ENCODE measurements at regions not wholly inside any gene's neighbourhood (a gene's known extent, or its start where the extent isn't known, plus 50 kb on each side); places are given as distances from the start of the nearest gene placed in this dataset.

DNA sequence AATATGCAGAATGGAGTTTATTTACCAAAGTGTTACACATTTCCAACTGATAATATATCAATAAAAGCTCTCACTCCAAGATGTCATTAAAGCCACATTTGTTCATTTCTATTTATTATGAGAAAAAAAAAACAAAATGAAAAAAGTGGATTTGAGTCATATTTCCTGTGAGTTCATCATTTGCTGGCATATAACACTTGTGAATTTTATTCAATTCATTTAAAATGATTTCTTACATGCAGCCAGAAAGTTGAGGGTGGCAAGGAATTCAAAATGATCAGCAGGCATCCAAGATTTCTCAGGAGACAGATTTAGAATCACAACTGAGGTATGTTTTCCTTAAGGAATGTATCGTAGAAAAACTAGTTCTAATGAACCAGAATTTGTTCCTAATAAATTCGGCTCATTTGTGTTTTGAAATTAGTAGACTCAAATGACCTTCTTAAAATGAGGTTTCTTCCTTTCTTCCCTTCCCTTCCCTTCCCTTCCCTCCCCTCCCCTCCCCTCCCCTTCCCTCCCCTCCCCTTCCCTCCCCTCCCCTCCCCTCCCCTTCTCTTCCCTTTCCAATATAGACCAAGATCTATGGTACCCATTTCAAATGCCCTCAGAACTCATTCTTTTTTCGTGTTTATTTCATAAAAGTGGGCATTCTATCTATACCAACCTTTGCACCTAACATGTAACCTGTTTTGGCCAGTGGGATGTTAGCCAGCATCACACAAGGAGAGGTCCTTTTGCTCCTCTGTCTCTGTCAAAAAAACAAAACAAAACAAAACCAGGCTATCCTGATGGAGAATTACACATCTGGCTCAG is 357.9 kb upstream of the TSHZ2 start:
- no peaks in the 10 kb centered on the region for H3K4me1 ChIP-seq
- no peak overlapping the region for H3K27ac ChIP-seq
- no peak overlapping the region for H3K4me3 ChIP-seq
- WGBS, 2 donors (ENCODE audit: low coverage in 1 of 2), result 74% methylated on average over 3 of the region's 3 CpGs
- in situ Hi-C loops (cut with MboI; ENCODE audit: low pct_ligation_motif_present in 1 of 4, low pct_unique_long_range_greater_than_20kb in 1 of 4, low sequenced_read_pairs in 3 of 4), result no loop called here
- TF ChIP-seq EP300 (IDR thresholded peaks at IDR 0.05; ENCODE audit: low read depth) (no peak), POLR2AphosphoS5 (IDR thresholded peaks at IDR 0.05) (no peak), POLR2A (IDR thresholded peaks at IDR 0.05) (no peak)
- TF ChIP-seq, protein P1, sequence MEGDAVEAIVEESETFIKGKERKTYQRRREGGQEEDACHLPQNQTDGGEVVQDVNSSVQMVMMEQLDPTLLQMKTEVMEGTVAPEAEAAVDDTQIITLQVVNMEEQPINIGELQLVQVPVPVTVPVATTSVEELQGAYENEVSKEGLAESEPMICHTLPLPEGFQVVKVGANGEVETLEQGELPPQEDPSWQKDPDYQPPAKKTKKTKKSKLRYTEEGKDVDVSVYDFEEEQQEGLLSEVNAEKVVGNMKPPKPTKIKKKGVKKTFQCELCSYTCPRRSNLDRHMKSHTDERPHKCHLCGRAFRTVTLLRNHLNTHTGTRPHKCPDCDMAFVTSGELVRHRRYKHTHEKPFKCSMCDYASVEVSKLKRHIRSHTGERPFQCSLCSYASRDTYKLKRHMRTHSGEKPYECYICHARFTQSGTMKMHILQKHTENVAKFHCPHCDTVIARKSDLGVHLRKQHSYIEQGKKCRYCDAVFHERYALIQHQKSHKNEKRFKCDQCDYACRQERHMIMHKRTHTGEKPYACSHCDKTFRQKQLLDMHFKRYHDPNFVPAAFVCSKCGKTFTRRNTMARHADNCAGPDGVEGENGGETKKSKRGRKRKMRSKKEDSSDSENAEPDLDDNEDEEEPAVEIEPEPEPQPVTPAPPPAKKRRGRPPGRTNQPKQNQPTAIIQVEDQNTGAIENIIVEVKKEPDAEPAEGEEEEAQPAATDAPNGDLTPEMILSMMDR (IDR thresholded peaks at IDR 0.05), result no peak
- H3K9me3 ChIP-seq, result no peaks in the 10 kb centered on the region
- intact Hi-C loops (cut with DNase I; ENCODE audit: low total_unique reads), result no loop called here
- no peaks in the 10 kb centered on the region for H3K36me3 ChIP-seq
- DNase-seq, result no peak
- no peaks in the 10 kb centered on the region for H3K27me3 ChIP-seq

DNA sequence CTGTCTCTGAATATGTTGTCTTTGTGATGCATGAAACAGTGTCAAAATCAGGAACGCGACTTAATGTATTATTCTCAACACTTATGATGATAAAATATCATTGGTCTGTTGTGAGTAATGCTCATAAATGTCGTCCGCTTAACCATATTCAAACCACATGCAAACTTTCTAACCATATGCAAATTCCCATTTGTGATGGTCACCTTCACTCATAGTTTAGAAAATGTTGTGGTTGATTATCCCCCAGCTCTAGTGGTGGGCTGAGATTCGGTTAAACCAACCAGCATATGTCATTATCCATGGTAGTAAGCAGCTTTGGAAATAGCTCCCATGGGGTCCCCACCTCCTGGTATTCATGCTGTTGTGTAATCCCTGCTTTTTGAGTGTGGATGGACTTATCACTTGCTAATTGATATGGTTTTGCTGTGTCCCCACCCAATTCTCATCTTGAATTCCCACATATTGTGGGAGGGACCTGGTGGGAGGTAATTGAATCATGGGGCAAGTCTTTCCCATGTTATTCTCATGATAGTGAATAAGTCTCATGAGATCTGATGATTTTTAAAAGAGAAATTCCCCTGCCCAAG is 360.0 kb upstream of the TSHZ2 start:
- TF ChIP-seq POLR2A (IDR thresholded peaks at IDR 0.05) (no peak), POLR2AphosphoS5 (IDR thresholded peaks at IDR 0.05) (no peak), EP300 (IDR thresholded peaks at IDR 0.05; ENCODE audit: low read depth) (no peak)
- TF ChIP-seq, protein P1 (IDR thresholded peaks at IDR 0.05), result no peak
- no peaks in the 10 kb centered on the region for H3K9me3 ChIP-seq
- DNase-seq, result no peak
- in situ Hi-C loops (cut with MboI; ENCODE audit: low pct_ligation_motif_present in 1 of 4, low pct_unique_long_range_greater_than_20kb in 1 of 4, low sequenced_read_pairs in 3 of 4) (no loop called here), intact Hi-C loops (cut with DNase I; ENCODE audit: low total_unique reads) (no loop called here)
- no peaks in the 10 kb centered on the region for H3K4me1 ChIP-seq
- H3K36me3 ChIP-seq, result no peaks in the 10 kb centered on the region
- no peak overlapping the region for H3K4me3 ChIP-seq
- WGBS, 2 donors (ENCODE audit: low coverage in 1 of 2), result 85 to 91% methylated on average over 5 of the region's 5 CpGs
- H3K27me3 ChIP-seq, result no peaks in the 10 kb centered on the region
- no peak overlapping the region for H3K27ac ChIP-seq

DNA sequence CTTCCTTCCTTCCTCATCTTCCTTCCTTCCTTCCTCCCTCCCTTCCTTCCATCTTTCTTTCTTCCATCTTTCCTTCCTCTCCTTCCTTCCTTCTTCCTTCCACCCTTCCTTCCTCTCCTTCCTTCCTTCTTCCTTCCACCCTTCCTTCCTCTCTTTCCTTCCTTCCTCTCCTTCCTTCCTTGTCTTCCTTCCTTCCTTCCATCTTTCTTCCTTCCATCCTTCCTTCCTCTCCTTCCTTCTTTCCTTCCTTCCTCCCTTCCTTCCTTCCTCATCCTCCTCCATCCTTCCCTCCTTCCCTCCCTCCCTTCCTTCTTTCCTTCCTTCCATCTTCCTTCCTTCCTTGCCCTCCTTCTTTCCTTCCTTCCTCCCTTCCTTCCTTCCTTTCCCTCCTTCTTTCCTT is 361.4 kb upstream of the TSHZ2 start:
- no peaks in the 10 kb centered on the region for H3K9me3 ChIP-seq
- no peaks in the 10 kb centered on the region for H3K36me3 ChIP-seq
- no peak for DNase-seq
- TF ChIP-seq EP300 (IDR thresholded peaks at IDR 0.05; ENCODE audit: low read depth) (no peak), POLR2AphosphoS5 (IDR thresholded peaks at IDR 0.05) (no peak), POLR2A (IDR thresholded peaks at IDR 0.05) (no peak)
- TF ChIP-seq, protein P1 (IDR thresholded peaks at IDR 0.05), result no peak
- no peak overlapping the region for H3K27ac ChIP-seq
- intact Hi-C loops (cut with DNase I; ENCODE audit: low total_unique reads) (no loop called here), in situ Hi-C loops (cut with MboI; ENCODE audit: low pct_ligation_motif_present in 1 of 4, low pct_unique_long_range_greater_than_20kb in 1 of 4, low sequenced_read_pairs in 3 of 4) (no loop called here)
- H3K27me3 ChIP-seq, result no peaks in the 10 kb centered on the region
- H3K4me3 ChIP-seq, result no peak overlapping the region
- H3K4me1 ChIP-seq, result no peaks in the 10 kb centered on the region

DNA sequence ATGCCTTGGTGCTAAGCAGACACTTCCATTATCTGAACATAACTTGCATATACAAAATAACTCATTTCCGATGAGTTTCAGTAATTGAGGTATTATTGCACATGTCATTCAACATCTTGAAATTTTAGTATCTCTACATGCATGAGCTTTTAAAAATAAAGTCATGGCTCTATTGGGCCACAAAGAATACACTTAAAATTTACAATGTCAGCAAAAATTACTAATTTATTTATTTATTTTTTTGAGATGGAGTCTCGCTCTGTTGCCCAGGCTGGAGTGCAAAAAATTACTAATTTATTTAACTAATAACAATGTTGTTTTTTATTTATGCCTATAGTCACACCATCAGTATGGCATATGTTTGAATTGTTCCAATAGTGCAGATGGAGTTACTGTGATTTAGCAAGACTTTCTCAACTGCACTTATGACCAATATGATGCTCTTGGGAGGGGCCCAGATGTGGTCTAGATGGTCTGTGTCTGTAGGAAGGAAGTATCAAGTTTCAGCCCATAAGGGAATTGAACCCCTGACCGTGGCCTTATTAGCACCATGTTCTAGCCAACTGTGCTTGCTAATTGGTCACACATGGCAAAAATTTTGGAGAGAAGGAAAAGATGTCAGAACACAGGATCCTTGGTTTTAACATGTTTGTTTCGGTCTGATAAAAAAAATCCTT is 370.7 kb upstream of the TSHZ2 start:
- TF ChIP-seq, protein P1 (IDR thresholded peaks at IDR 0.05), result no peak
- TF ChIP-seq POLR2AphosphoS5 (IDR thresholded peaks at IDR 0.05), result no peak
- TF ChIP-seq EP300 (IDR thresholded peaks at IDR 0.05; ENCODE audit: low read depth), result no peak
- TF ChIP-seq POLR2A (IDR thresholded peaks at IDR 0.05), result no peak
- Histone ChIP-seq H3K4me1 (no peaks in the 10 kb centered on the region), H3K36me3 (no peaks in the 10 kb centered on the region), H3K27me3 (no peaks in the 10 kb centered on the region), H3K4me3 (no peak overlapping the region), H3K27ac (no peak overlapping the region), H3K9me3 (no peaks in the 10 kb centered on the region)
- in situ Hi-C loops (cut with MboI; ENCODE audit: low pct_ligation_motif_present in 1 of 4, low pct_unique_long_range_greater_than_20kb in 1 of 4, low sequenced_read_pairs in 3 of 4), result no loop called here
- intact Hi-C loops (cut with DNase I; ENCODE audit: low total_unique reads), result no loop called here
- no peak for DNase-seq
- WGBS, 2 donors (ENCODE audit: low coverage in 1 of 2), result 81 to 92% methylated on average over 3 to 4 of the region's 4 CpGs
